H1 (cell line): ENCODE measurements at regions not wholly inside any gene's neighbourhood (a gene's known extent, or its start where the extent isn't known, plus 50 kb on each side); places are given as distances from the start of the nearest gene placed in this dataset.

ENCODE experiments used
- CTCF ChIA-PET: fragments of 300-600 bp; sonication (Branson Sonifier 250); formaldehyde crosslinking; loops from one replicate; lab custom pipeline; 2021; ENCODE audit not compliant: partially characterized antibody; lab: Charles Lee
- POLR2A ChIA-PET: fragments of 300-600 bp; sonication (Branson Sonifier 250); formaldehyde crosslinking; loops from one replicate; lab custom pipeline; 2021; ENCODE audit warnings: inconsistent platforms; ENCODE audit not compliant: partially characterized antibody; lab: Charles Lee
- DNase-seq, 2 experiments: peaks; one replicate each; pipeline versions ENCODE4 v3.0.0 to v3.0.0-alpha.2; 2010 to 2022; ENCODE audit warnings: low spot score in 2 of 2, low read depth in 1 of 2, mixed read lengths in 1 of 2
- FAIRE-seq: peaks from 2 replicates; lab custom pipeline; 2011; peaks lifted over from hg19 to GRCh38; lab: Jason Lieb, UNC
- H2AFZ ChIP-seq: 2 replicates; pipeline ENCODE4 v1.8.1; 2012; ENCODE audit warnings: low read length, inconsistent platforms
- H2AK5ac ChIP-seq: 2 replicates; pipeline ENCODE4 v1.6.1; 2013; ENCODE audit warnings: low read depth, low read length
- H2BK120ac ChIP-seq: replicated peaks from 2 replicates; pipeline ENCODE3; 2013; ENCODE audit warnings: low read depth, low read length, inconsistent platforms
- H2BK12ac ChIP-seq: 2 replicates; pipeline ENCODE4 v1.6.1; 2013; ENCODE audit warnings: low read depth, low read length
- H2BK15ac ChIP-seq: 2 replicates; pipeline ENCODE4 v1.6.1; 2013; ENCODE audit warnings: low read length
- H2BK20ac ChIP-seq: 2 replicates; pipeline ENCODE4 v1.6.1; 2013; ENCODE audit warnings: low read length
- H2BK5ac ChIP-seq: 2 replicates; pipeline ENCODE4 v1.6.1; 2013; ENCODE audit warnings: low read depth, low read length
- H3K14ac ChIP-seq: 2 replicates; pipeline ENCODE4 v1.6.1; 2013; ENCODE audit warnings: inconsistent platforms; ENCODE audit not compliant: insufficient read length
- H3K18ac ChIP-seq: 2 replicates; pipeline ENCODE4 v1.6.1; 2013; ENCODE audit warnings: low read length; ENCODE audit errors: extremely low read depth
- H3K23ac ChIP-seq: 2 replicates; pipeline ENCODE4 v1.6.1; 2013; ENCODE audit warnings: inconsistent platforms; ENCODE audit not compliant: insufficient read length
- H3K23me2 ChIP-seq: 2 replicates; pipeline ENCODE4 v1.6.1; 2013; ENCODE audit warnings: low read depth, low read length
- H3K27ac ChIP-seq: 2 replicates; pipeline ENCODE4 v1.6.1; 2011; ENCODE audit warnings: low read depth, low read length, inconsistent platforms
- H3K27me3 ChIP-seq, 4 experiments: replicated peaks in 1 of 4; 1 replicate in 1 of 4; 2 replicates in 3 of 4; pipeline versions ENCODE4 v1.6.1 to v1.8.1; 2011 to 2013; ENCODE audit warnings: low read length in 3 of 4, mild to moderate bottlenecking in 3 of 4, inconsistent platforms in 2 of 4, mixed read lengths in 2 of 4, moderate library complexity in 1 of 4; ENCODE audit not compliant: control insufficient read depth in 3 of 4, insufficient read depth in 3 of 4; ENCODE audit errors: extremely low read depth in 1 of 4
- H3K36me3 ChIP-seq, 4 experiments: 2 replicates each; pipeline versions ENCODE4 v1.6.1 to v1.8.1; 2011 to 2013; ENCODE audit warnings: mild to moderate bottlenecking in 4 of 4, low read length in 3 of 4, moderate library complexity in 2 of 4, control low read depth in 1 of 4, inconsistent platforms in 1 of 4; ENCODE audit not compliant: insufficient read depth in 4 of 4, control insufficient read depth in 2 of 4
- H3K4ac ChIP-seq: replicated peaks from 2 replicates; pipeline ENCODE3; 2013; ENCODE audit warnings: low read length, low read depth, mixed read lengths, inconsistent platforms; ENCODE audit not compliant: insufficient read length
- H3K4me1 ChIP-seq, 4 experiments: replicated peaks in 1 of 4; 1 replicate in 1 of 4; 2 replicates in 3 of 4; pipeline versions ENCODE4 v1.6.1 to v1.8.1; 2011 to 2013; ENCODE audit warnings: low read length in 3 of 4, inconsistent platforms in 2 of 4, mixed read lengths in 1 of 4; ENCODE audit not compliant: insufficient read depth in 4 of 4, control insufficient read depth in 3 of 4
- H3K4me2 ChIP-seq, 2 experiments: 2 replicates each; pipeline versions ENCODE4 v1.6.1 to v1.8.1; 2011 to 2013; ENCODE audit warnings: low read depth in 2 of 2, low read length in 2 of 2, control low read depth in 1 of 2, inconsistent platforms in 1 of 2, mild to moderate bottlenecking in 1 of 2; ENCODE audit not compliant: insufficient read depth in 1 of 2
- H3K4me3 ChIP-seq, 4 experiments: fragments of 200-600, 300-600 bp in 1 of 4; sonication (generic), shearing (Covaris generic), sonication (Bioruptor Twin) in 1 of 4; 2 replicates each; pipeline versions ENCODE4 v1.5.1 to v1.8.1; 2011 to 2016; ENCODE audit warnings: low read length in 4 of 4, low read depth in 3 of 4, control low read depth in 2 of 4, inconsistent platforms in 2 of 4, mild to moderate bottlenecking in 2 of 4, mixed read lengths in 1 of 4, moderate library complexity in 1 of 4; ENCODE audit not compliant: insufficient read depth in 2 of 4; ENCODE audit errors: extremely low read depth in 1 of 4
- H3K56ac ChIP-seq: replicated peaks from 2 replicates; pipeline ENCODE3; 2013; ENCODE audit warnings: low read depth, mild to moderate bottlenecking, mixed read lengths, low read length, inconsistent platforms; ENCODE audit not compliant: insufficient read length
- H3K79me1 ChIP-seq: 2 replicates; pipeline ENCODE4 v1.6.1; 2013; ENCODE audit warnings: low read depth, low read length, control low read depth
- H3K79me2 ChIP-seq, 2 experiments: 2 replicates each; pipeline versions ENCODE4 v1.6.1 to v1.8.1; 2012 to 2013; ENCODE audit warnings: low read length in 2 of 2, mild to moderate bottlenecking in 2 of 2, inconsistent platforms in 1 of 2; ENCODE audit not compliant: insufficient read depth in 2 of 2, control insufficient read depth in 1 of 2
- H3K9ac ChIP-seq, 4 experiments: replicated peaks in 1 of 4; 1 replicate in 1 of 4; 2 replicates in 3 of 4; pipeline versions ENCODE4 v1.6.1 to v1.8.1; 2011 to 2013; ENCODE audit warnings: low read depth in 3 of 4, low read length in 3 of 4, control low read depth in 2 of 4, mild to moderate bottlenecking in 2 of 4, moderate library complexity in 2 of 4, inconsistent platforms in 1 of 4; ENCODE audit errors: extremely low read depth in 1 of 4
- H3K9me3 ChIP-seq, 2 experiments: 2 replicates each; pipeline versions ENCODE4 v1.6.1 to v1.8.1; 2012 to 2013; ENCODE audit warnings: mild to moderate bottlenecking in 2 of 2, moderate library complexity in 2 of 2, control low read depth in 1 of 2, inconsistent platforms in 1 of 2, low read depth in 1 of 2, low read length in 1 of 2, mixed read lengths in 1 of 2; ENCODE audit not compliant: insufficient read depth in 2 of 2
- H4K20me1 ChIP-seq, 2 experiments: replicated peaks in 1 of 2; 2 replicates each; pipeline versions ENCODE3 to v1.8.1; 2011 to 2013; ENCODE audit warnings: inconsistent platforms in 2 of 2, low read length in 2 of 2, mild to moderate bottlenecking in 1 of 2; ENCODE audit not compliant: insufficient read depth in 2 of 2, control insufficient read depth in 1 of 2
- H4K5ac ChIP-seq: 2 replicates; pipeline ENCODE4 v1.6.1; 2013; ENCODE audit warnings: low read length, low read depth, mixed read lengths, inconsistent platforms; ENCODE audit not compliant: insufficient read length
- H4K8ac ChIP-seq: 2 replicates; pipeline ENCODE4 v1.8.0; 2013; ENCODE audit warnings: mild to moderate bottlenecking, moderate library complexity, low read length, inconsistent platforms; ENCODE audit not compliant: insufficient read depth; ENCODE audit errors: extremely low read depth
- H4K91ac ChIP-seq: replicated peaks from 2 replicates; pipeline ENCODE3; 2013; ENCODE audit warnings: low read length, mixed read lengths, inconsistent platforms; ENCODE audit not compliant: insufficient read length
- EZH2 ChIP-seq: fragments of 200-600 bp; sonication (generic); IDR thresholded peaks from 2 replicates; pipeline ENCODE4 v1.7.1; 2012; ENCODE audit warnings: low read depth, mild to moderate bottlenecking, moderate library complexity, low read length, inconsistent platforms; ENCODE audit not compliant: severe bottlenecking
- HDAC6 ChIP-seq: IDR thresholded peaks from one replicate; pipeline ENCODE4 v1.7.1; 2012; ENCODE audit warnings: low read depth, mild to moderate bottlenecking, inconsistent platforms, low read length, moderate library complexity
- JUND ChIP-seq: IDR thresholded peaks from 2 replicates; pipeline ENCODE4 v1.6.1; 2011; ENCODE audit warnings: mild to moderate bottlenecking, improper control_type of control experiment, low read length
- NANOG ChIP-seq: IDR thresholded peaks from 2 replicates; pipeline ENCODE4 v1.6.1; 2011; ENCODE audit warnings: low read length, low read depth, mild to moderate bottlenecking, inconsistent platforms; ENCODE audit not compliant: insufficient read depth, poor library complexity, severe bottlenecking
- POLR2AphosphoS5 ChIP-seq: IDR thresholded peaks from 2 replicates; pipeline ENCODE4 v1.6.1; 2011; ENCODE audit warnings: low read depth, low read length
- RAD21 ChIP-seq, 2 experiments: IDR thresholded peaks in 1 of 2; conservative IDR thresholded peaks in 1 of 2; 2 replicates each; pipeline ENCODE4 v1.6.1; 2011; ENCODE audit warnings: low read depth in 2 of 2, low read length in 2 of 2, improper control_type of control experiment in 1 of 2, inconsistent platforms in 1 of 2, mild to moderate bottlenecking in 1 of 2, moderate library complexity in 1 of 2
- RBBP5 ChIP-seq: IDR thresholded peaks from 2 replicates; pipeline ENCODE4 v1.7.1; 2012; ENCODE audit warnings: low read depth, mild to moderate bottlenecking, inconsistent platforms, low read length, moderate library complexity, borderline replicate concordance
- SIX5 ChIP-seq: IDR thresholded peaks from 2 replicates; pipeline ENCODE4 v1.6.1; 2011; ENCODE audit warnings: mild to moderate bottlenecking, low read depth, low read length
- SRF ChIP-seq: IDR thresholded peaks from 2 replicates; pipeline ENCODE4 v1.6.1; 2011; ENCODE audit warnings: mild to moderate bottlenecking, low read depth, low read length, moderate library complexity
- SUZ12 ChIP-seq: fragments of 200-600 bp; sonication (generic); IDR thresholded peaks from 2 replicates; pipeline ENCODE4 v1.6.1; 2012; ENCODE audit warnings: mild to moderate bottlenecking, inconsistent platforms, low read length, moderate library complexity, mixed read lengths
- WGBS, 2 experiments: shearing (Covaris generic) in 1 of 2; methylation state at CpG; one replicate each; pipeline versions ENCODE4 v1.1.6 to v1.1.7; 2013 to 2015; ENCODE audit warnings: low lambda C conversion rate in 2 of 2, mixed read lengths in 2 of 2, inconsistent platforms in 1 of 2, low coverage in 1 of 2, missing lambda C conversion rate in 1 of 2; ENCODE audit not compliant: insufficient replicate concordance in 2 of 2, insufficient coverage in 1 of 2, insufficient read length in 1 of 2; ENCODE audit errors: extremely low coverage in 1 of 2, missing lambda C conversion rate in 1 of 2; 5-methylcytosine and 5-hydroxymethylcytosine counted together
- TF ChIP-seq, protein P1 (sequence below): IDR thresholded peaks from 2 replicates; pipeline ENCODE4 v1.6.1; 2012; ENCODE audit warnings: low read length, inconsistent platforms

DNA sequence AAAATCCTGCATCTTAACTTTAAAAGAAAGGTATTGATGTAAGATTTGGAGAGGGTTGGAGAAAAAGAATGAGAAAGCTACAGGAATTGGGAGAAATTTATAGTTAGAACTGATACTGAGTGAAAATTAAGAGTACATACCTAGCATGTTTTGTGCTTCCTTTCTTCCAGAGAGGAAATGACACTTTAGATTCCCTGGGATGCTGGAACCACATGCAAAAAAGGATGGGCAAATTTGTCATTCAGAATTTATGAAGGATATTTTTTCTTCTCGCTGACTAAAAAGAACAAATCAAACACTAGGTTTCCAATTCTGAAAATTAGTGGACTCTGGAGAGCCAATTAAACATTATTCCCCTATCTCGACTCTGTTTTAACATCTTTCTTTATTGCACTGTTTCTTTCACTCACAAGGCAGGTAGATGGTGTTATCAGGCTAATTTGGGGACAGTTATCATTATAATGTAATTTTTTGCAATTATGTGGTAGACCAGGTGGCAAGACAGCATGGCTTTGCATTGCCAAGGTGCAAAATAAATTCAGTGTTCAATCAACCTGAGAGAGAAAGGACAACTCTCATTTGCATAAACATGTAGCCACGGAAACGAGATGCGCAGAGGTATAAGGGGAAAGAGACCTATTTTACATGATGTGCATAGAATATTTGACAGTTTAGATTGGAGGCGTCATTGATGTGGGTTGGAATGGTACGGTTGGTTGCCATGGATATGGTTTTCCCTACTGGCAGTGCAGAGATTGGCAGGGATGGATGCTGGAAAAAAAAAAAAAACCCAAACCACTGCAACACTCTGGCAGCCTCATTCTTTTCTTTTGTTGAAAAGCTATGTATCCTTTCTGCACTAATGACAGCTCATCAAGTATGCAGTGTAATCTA is 320.4 kb upstream of the CCNH start:
- Histone ChIP-seq H3K56ac (no peak overlapping the region), H3K4ac (no peak overlapping the region), H3K18ac (no peak overlapping the region), H4K91ac (no peak overlapping the region), H2BK20ac (no peak overlapping the region), H3K4me3 (no peak overlapping the region), H3K14ac (no peak overlapping the region), H3K9ac (no peak overlapping the region), H2BK15ac (no peak overlapping the region), H2AK5ac (no peak overlapping the region), H4K20me1 (no peaks in the 10 kb centered on the region), H2BK12ac (no peak overlapping the region), H2AFZ (no peak overlapping the region), H3K27ac (no peak overlapping the region), H3K79me2 (no peaks in the 10 kb centered on the region), H4K8ac (no peak overlapping the region), H3K36me3 (no peaks in the 10 kb centered on the region), H3K9me3 (no peaks in the 10 kb centered on the region), H3K4me2 (no peak overlapping the region), H3K23me2 (no peaks in the 10 kb centered on the region), H3K4me1 (no peaks in the 10 kb centered on the region), H2BK120ac (no peak overlapping the region), H3K27me3 (no peaks in the 10 kb centered on the region), H2BK5ac (no peak overlapping the region), H3K23ac (no peak overlapping the region), H4K5ac (no peak overlapping the region), H3K79me1 (no peaks in the 10 kb centered on the region)
- CTCF ChIA-PET, result no interaction called here
- DNase-seq (no peak), FAIRE-seq (no peak)
- POLR2A ChIA-PET, result no interaction called here
- WGBS, 2 experiments, result 90% methylated on average over 7 of the region's 7 CpGs; no CpG with 5 or more reads in 1 of the 2 experiments
- TF ChIP-seq SUZ12 (no peak), EZH2 (no peak), POLR2AphosphoS5 (no peak), SRF (no peak), SIX5 (no peak), JUND (no peak), RBBP5 (no peak), HDAC6 (no peak), RAD21 (IDR thresholded peaks at IDR 0.05 in 1 of 2, conservative IDR thresholded peaks at IDR 0.05 in 1 of 2; ENCODE audit: low read depth in 2 of 2, low read length in 2 of 2) (no peak), NANOG (no peak)
- TF ChIP-seq, protein P1, sequence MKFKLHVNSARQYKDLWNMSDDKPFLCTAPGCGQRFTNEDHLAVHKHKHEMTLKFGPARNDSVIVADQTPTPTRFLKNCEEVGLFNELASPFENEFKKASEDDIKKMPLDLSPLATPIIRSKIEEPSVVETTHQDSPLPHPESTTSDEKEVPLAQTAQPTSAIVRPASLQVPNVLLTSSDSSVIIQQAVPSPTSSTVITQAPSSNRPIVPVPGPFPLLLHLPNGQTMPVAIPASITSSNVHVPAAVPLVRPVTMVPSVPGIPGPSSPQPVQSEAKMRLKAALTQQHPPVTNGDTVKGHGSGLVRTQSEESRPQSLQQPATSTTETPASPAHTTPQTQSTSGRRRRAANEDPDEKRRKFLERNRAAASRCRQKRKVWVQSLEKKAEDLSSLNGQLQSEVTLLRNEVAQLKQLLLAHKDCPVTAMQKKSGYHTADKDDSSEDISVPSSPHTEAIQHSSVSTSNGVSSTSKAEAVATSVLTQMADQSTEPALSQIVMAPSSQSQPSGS, result no peak
